ENCODE measurements at regions not wholly inside any gene's neighbourhood (a gene's known extent, or its start where the extent isn't known, plus 50 kb on each side); places are given as distances from the start of the nearest gene placed in this dataset.

GRCh38 chr2:57291209-57291608 lies 755.4 kb upstream of the VRK2 start:
- TF ChIP-seq POLR2A (IDR thresholded peaks at IDR 0.05) (no peak), CTCF (IDR thresholded peaks at IDR 0.05) (no peak)
